CD4-positive, alpha-beta T cell (primary cell): ENCODE measurements at regions not wholly inside any gene's neighbourhood (a gene's known extent, or its start where the extent isn't known, plus 50 kb on each side); places are given as distances from the start of the nearest gene placed in this dataset.

ENCODE experiments used
- ATAC-seq: fragments of 200-7000 bp; cut with Tn5 transposase; one replicate; pipeline ENCODE4 v1.10.0; 2022; ENCODE audit warnings: mild to moderate bottlenecking; ENCODE audit not compliant: poor library complexity
- CTCF ChIA-PET: fragments of 350-600 bp; sonication (Branson Sonifier 250); formaldehyde crosslinking; loops from one replicate; lab custom pipeline; 2021; ENCODE audit warnings: antibody characterized with exemption, inconsistent platforms; lab: Charles Lee
- POLR2A ChIA-PET: fragments of 350-600 bp; sonication (Branson Sonifier 250); formaldehyde crosslinking; loops from one replicate; lab custom pipeline; 2021; ENCODE audit warnings: antibody characterized with exemption, inconsistent platforms; lab: Charles Lee
- DNase-seq, 14 experiments: peaks; one replicate each; pipeline ENCODE4 v3.0.0-alpha.2; 2013 to 2020; ENCODE audit warnings: mixed read lengths in 2 of 14
- H3K27ac ChIP-seq, 2 donors: one replicate each; pipeline versions ENCODE4 v1.5.1 to v1.7.0; 2013; ENCODE audit warnings: low read length in 2 of 2, low read depth in 1 of 2, mild to moderate bottlenecking in 1 of 2
- H3K27me3 ChIP-seq, 2 experiments: 1 replicate in 1 of 2; 2 replicates in 1 of 2; pipeline versions ENCODE4 v1.6.1 to v1.7.0; 2013; ENCODE audit warnings: low read length in 2 of 2, control low read depth in 1 of 2, mild to moderate bottlenecking in 1 of 2, moderate library complexity in 1 of 2; ENCODE audit not compliant: insufficient read depth in 2 of 2, control insufficient read depth in 1 of 2
- H3K36me3 ChIP-seq: one replicate; pipeline ENCODE4 v1.6.1; 2013; ENCODE audit warnings: low read length, control low read depth; ENCODE audit not compliant: insufficient read depth
- H3K4me1 ChIP-seq: one replicate; pipeline ENCODE4 v1.6.1; 2013; ENCODE audit warnings: low read length, control low read depth; ENCODE audit not compliant: insufficient read depth
- H3K4me3 ChIP-seq: one replicate; pipeline ENCODE4 v1.5.1; 2013; ENCODE audit warnings: mild to moderate bottlenecking, low read length, moderate library complexity
- H3K9me3 ChIP-seq, 2 experiments: 1 replicate in 1 of 2; 2 replicates in 1 of 2; pipeline versions ENCODE4 v1.6.1 to v1.7.0; 2013; ENCODE audit warnings: low read length in 2 of 2, mild to moderate bottlenecking in 2 of 2, control low read depth in 1 of 2, moderate library complexity in 1 of 2; ENCODE audit not compliant: control insufficient read depth in 1 of 2, insufficient read depth in 1 of 2
- H3K27ac Mint-ChIP-seq: one replicate; pipeline ENCODE4 v1.8.0; 2020; ENCODE audit warnings: mixed read lengths
- H3K27me3 Mint-ChIP-seq: one replicate; pipeline ENCODE4 v1.8.0; 2021; ENCODE audit warnings: mixed read lengths
- H3K36me3 Mint-ChIP-seq: one replicate; pipeline ENCODE4 v1.8.0; 2021; ENCODE audit warnings: low read depth, mixed read lengths
- H3K4me1 Mint-ChIP-seq: one replicate; pipeline ENCODE4 v1.8.0; 2021; ENCODE audit warnings: low read depth, mixed read lengths
- H3K4me3 Mint-ChIP-seq: one replicate; pipeline ENCODE4 v1.8.0; 2020; ENCODE audit warnings: mild to moderate bottlenecking, mixed read lengths
- H3K9me3 Mint-ChIP-seq: one replicate; pipeline ENCODE4 v1.8.0; 2020; ENCODE audit warnings: mixed read lengths
- CTCF ChIP-seq: fragments of 200-600 bp; IDR thresholded peaks from one replicate; pipeline ENCODE4 v1.8.0; 2022; ENCODE audit warnings: antibody characterized with exemption, mild to moderate bottlenecking
- intact Hi-C, 2 experiments: fragments of 100-400 bp; cut with DNase I in 1 of 2; cut with micrococcal nuclease in 1 of 2; formaldehyde crosslinking; loops; one replicate each; pipeline versions ENCODE4 v1.15.1 to v1.9.0; 2023 to 2025; cut with DNase I, micrococcal nuclease

GRCh38 chr4:180462116-180462515, 1781.1 kb upstream of the TENM3 start:
- no peak overlapping the region for H3K4me3 ChIP-seq
- no peak for TF ChIP-seq CTCF
- H3K36me3 ChIP-seq: no peaks in the 10 kb centered on the region
- intact Hi-C loops: no loop called here
- no peak overlapping the region for H3K27ac ChIP-seq
- Mint-ChIP-seq H3K27me3 (no peaks in the 10 kb centered on the region), H3K4me3 (no peak overlapping the region), H3K4me1 (no peaks in the 10 kb centered on the region), H3K9me3 (no peaks in the 10 kb centered on the region), H3K27ac (no peak overlapping the region), H3K36me3 (no peaks in the 10 kb centered on the region)
- DNase-seq (no peak), ATAC-seq (no peak)
- CTCF ChIA-PET: no interaction called here
- no peaks in the 10 kb centered on the region for H3K4me1 ChIP-seq
- H3K9me3 ChIP-seq: no peaks in the 10 kb centered on the region
- H3K27me3 ChIP-seq: no peaks in the 10 kb centered on the region
- POLR2A ChIA-PET: no interaction called here

- peaks cover 0 to 11% of the 10 kb centered on the region in 2 experiments for H3K9me3 ChIP-seq
These were observed 1777.8 kb upstream of the TENM3 start for GRCh38 chr4:180465364-180465763.

GRCh38 chr4:180483036-180483435, 1760.2 kb upstream of the TENM3 start:
- ChIA-PET POLR2A (no interaction called here), CTCF (no interaction called here)
- no peaks in the 10 kb centered on the region for H3K27me3 ChIP-seq
- H3K4me3 ChIP-seq: no peak overlapping the region
- Mint-ChIP-seq H3K27ac (no peak overlapping the region), H3K4me1 (no peaks in the 10 kb centered on the region), H3K36me3 (no peaks in the 10 kb centered on the region), H3K27me3 (no peaks in the 10 kb centered on the region), H3K9me3 (peaks cover 6% of the 10 kb centered on the region), H3K4me3 (no peak overlapping the region)
- intact Hi-C loops: no loop called here
- ATAC-seq: no peak
- H3K36me3 ChIP-seq: no peaks in the 10 kb centered on the region
- no peaks in the 10 kb centered on the region for H3K9me3 ChIP-seq
- no peaks in the 10 kb centered on the region for H3K4me1 ChIP-seq
- no peak for TF ChIP-seq CTCF
- DNase-seq: no peak
- no peak overlapping the region for H3K27ac ChIP-seq

More at GRCh38 chr4:180465364-180465763, 1777.8 kb upstream of the TENM3 start:
- no peaks in the 10 kb centered on the region for H3K4me1 ChIP-seq
- no peak for ATAC-seq
- ChIA-PET CTCF (no interaction called here), POLR2A (no interaction called here)
- intact Hi-C loops: no loop called here
- DNase-seq: no peak
- Mint-ChIP-seq H3K27me3 (no peaks in the 10 kb centered on the region), H3K9me3 (peaks cover 4% of the 10 kb centered on the region), H3K27ac (no peak overlapping the region), H3K36me3 (no peaks in the 10 kb centered on the region), H3K4me3 (no peak overlapping the region), H3K4me1 (no peaks in the 10 kb centered on the region)
- TF ChIP-seq CTCF: no peak
- no peaks in the 10 kb centered on the region for H3K36me3 ChIP-seq
- no peaks in the 10 kb centered on the region for H3K27me3 ChIP-seq
- H3K27ac ChIP-seq: no peak overlapping the region
- H3K4me3 ChIP-seq: no peak overlapping the region
